Brain pericyte (primary cell): ENCODE measurements at regions not wholly inside any gene's neighbourhood (a gene's known extent, or its start where the extent isn't known, plus 50 kb on each side); places are given as distances from the start of the nearest gene placed in this dataset.
"Not testable (repeated sequence)": the region's sequence is repeated elsewhere in the genome, so short reads cannot be mapped to it uniquely, and the experiment has no call there.

Source experiments
- DNase-seq: peaks from one replicate; pipeline ENCODE4 v3.0.0-alpha.2; 2012; ENCODE audit warnings: low read depth, low spot score

GRCh38 chr1:78247079-78247478 is 201.3 kb downstream of the GIPC2 start:
- DNase-seq: no peak

GRCh38 chr1:78250201-78250600 is 204.4 kb downstream of the GIPC2 start:
- no peak for DNase-seq

DNA sequence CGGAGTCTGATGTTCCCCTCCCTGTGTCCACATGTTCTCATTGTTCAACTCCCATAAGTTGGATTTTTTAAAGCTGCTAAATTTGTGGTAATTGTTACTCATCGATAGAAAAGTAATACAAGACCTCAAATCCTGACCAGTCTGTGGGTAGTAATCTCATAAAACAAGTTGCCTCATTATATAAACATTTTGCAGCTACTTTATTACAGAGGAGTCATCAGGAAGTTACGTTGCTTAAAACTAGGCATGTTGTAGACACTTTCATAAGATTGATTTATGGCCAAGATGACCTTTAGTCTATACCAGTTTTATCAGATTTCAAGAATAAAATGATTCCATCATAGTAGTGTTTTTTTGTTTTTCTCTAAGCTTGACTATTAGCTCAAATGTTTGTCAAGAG is 208.8 kb downstream of the GIPC2 start:
- no peak for DNase-seq

GRCh38 chr1:78255383-78255782 is 209.6 kb downstream of the GIPC2 start:
- DNase-seq: no peak

- DNase-seq: no peak
Observed at GRCh38 chr1:78255846-78256245, 210.1 kb downstream of the GIPC2 start.

- DNase-seq: no peak
Observed at GRCh38 chr1:78263459-78263858, 217.7 kb downstream of the GIPC2 start.

DNA sequence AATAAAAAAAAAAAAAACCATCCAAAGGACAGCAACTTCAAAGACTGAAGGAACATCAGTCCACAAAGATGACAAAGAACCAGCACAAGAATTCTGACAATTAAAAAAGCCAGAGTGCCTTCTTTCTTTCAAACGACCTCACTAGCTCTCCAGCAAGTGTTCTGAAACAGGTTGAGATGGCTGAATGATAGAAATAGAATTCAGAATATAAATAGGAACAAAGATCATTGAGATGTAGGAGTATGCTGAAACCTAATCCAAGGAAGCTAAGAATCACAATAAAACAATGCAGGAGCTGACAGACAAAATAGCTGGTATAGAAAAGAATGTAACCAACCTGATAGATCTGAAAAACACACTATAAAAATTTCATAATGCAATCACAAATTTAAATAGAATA is 218.2 kb downstream of the GIPC2 start:
- DNase-seq: no peak

DNA sequence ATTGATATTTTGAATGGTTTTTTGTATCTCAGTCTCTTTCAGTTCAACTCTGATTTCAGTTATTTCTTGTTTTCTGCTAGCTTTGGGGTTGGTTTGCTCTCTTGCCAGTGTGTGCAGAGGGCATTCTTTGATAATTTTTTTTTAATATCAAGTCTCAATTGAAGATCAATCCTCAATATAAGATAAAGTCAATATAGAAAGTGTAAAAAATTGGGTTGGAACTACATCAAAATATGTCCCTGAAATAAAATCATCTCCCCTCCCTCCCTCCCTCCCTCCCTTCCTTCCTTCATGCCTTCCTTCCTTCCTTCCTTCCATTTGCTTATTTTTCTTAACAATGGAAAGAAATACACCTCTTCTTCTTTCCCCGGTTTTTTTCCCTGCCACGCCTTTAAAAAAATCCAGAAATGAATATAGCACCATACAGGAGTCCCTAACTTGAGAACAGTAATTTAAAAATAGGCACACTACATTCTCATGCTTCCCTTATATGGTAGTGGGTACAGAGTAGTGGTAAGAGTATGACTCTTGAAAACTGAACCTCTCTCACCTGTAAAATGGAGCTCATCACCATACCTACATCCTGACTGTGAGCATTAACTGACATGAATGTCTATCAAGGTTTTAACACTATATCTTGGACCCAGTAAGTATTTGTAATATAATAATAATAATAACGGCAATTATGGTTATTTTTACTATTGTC is 221.9 kb downstream of the GIPC2 start:
- DNase-seq: no peak

DNA sequence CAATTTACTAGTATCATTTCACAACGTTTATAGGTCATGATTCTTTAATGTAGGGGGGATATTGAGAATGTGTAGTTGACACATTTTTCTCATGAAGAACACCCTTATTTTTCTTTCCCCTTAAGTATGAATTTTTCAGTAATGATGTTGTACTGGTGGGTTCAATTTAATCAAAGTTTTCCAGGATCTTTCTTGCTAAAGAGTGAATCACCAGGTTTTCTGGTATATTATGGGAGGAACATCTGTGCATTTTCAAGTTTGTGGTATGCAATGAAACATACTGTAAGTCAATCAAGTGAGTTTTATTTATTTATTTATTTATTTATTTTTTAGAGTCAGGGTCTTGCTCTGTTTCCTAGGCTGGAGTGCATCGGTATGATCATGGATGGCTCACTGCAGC is 221.2 kb upstream of the PTGFR start:
- DNase-seq: no peak

DNA sequence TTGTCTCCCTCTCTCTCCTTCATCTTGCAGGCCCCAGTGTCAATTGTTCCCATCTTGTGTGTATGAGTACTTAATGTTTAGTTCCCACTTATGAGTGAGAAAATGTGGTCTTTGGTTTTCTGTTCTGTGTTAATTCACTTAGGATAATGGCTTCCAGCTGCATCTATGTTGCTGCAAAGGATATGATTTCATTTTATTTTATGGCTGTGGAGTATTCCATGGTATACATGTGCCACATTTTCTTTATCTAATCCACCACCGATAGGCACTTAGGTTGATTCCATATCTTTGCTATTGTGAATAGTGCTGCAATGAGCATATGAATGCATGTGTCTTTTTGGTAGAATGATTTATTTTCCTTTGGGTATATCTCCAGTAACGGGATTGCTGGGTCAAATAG is 219.4 kb upstream of the PTGFR start:
- DNase-seq: not testable (repeated sequence)

GRCh38 chr1:78274814-78275213 is 216.0 kb upstream of the PTGFR start:
- no peak for DNase-seq

DNA sequence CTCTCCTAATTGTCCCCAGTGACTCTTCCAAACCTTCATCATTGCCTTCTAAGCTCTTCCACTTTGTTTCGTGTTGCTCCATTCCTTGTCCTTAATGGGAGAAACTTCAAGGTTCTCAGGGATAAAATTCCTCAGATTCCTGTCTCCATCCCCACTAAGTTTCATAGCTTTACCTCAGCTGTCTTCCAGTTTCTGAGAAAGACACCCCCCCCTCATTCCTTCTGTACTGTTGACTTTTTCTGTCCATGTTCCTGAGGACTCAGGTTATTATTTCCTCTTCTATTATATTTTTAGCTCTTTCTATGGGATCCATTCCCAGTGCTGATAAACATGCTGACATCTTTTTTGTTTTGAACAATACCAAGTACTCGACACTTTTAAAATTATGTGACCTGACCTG is 215.3 kb upstream of the PTGFR start:
- no peak for DNase-seq

DNA sequence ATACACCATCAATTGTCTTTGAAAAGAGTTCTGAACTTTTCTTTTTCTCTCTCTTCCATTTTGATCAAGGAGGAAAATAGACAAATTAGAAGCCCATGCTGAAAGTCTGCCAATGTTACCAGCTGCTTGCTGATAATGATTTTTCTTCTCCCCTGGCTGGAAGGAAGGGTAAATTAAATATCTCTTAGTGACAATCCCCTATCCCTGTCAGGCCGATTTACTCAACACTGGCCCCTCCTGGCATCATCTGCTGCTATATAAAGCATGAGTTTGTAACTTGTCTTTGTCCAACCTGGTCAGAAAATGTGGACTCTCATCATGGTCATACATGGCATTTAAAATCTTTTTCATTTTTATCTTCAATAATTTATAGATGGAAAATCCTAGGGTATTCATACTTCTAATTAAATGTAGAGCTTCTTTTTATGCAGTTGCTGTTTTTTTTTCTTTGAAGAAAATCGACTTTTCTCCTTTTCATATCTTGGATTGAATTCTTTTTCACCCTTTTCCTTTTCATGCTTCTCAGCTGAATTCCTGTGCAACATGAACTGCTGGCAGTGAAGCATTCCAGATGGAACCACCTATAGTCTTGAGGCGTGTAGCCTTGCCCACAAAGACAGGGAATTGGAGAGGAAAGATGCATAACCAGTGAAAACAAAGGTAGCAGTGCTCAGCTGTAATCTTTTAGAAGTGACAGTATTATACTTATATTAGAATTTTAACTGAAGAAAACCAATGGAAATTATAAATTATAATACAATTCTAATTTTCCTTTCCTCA is 214.7 kb upstream of the PTGFR start:
- no peak for DNase-seq

- no peak for DNase-seq
Observed at GRCh38 chr1:78277253-78277652, 213.5 kb upstream of the PTGFR start.

GRCh38 chr1:78279051-78279450 is 211.7 kb upstream of the PTGFR start:
- peak; percentile 16 for DNase-seq

- DNase-seq: no peak
Observed at GRCh38 chr1:78280626-78281025, 210.1 kb upstream of the PTGFR start.

GRCh38 chr1:78281580-78281979 is 209.2 kb upstream of the PTGFR start:
- DNase-seq: no peak

GRCh38 chr1:78283691-78284090 is 207.1 kb upstream of the PTGFR start:
- no peak for DNase-seq

- DNase-seq: no peak
Observed at GRCh38 chr1:78284354-78284753, 206.4 kb upstream of the PTGFR start.

DNA sequence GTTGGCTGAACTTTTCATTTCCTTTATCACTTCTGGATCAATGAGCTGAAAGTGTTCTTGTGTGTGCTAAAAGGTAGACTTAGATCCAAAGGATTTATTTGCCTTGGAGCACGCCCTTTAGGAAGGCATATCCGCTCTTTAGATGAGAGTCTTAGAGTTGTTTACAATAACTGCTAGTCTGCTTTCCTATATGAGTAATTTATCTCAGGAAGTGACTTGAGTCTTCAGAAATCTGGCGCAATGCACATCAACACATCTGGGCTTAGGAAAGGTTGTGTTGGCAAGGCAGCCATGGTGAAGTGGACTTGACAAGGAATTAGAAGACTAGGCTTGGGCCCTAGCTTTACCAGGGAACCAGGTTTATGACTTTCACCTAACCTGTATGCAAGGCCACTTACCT is 204.1 kb upstream of the PTGFR start:
- no peak for DNase-seq

DNA sequence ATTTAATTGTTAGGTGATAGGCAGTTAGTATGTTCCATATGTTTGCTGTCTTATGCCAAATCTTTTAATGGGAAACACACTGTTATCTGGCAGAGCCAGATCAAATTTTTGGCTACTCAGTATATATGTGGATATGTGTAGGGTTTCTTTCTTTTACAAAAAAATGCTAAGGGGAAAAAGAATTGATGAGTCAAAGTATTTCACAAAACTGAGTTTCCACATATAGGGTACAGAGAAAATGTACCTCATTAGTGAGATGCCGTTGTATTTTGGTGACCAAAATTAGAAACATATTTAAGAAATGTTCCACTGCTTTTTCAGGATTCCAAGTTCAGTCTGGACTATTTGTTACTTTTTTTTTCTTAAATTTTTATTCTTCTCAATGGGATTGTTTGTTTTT is 201.2 kb upstream of the PTGFR start:
- DNase-seq: no peak

DNA sequence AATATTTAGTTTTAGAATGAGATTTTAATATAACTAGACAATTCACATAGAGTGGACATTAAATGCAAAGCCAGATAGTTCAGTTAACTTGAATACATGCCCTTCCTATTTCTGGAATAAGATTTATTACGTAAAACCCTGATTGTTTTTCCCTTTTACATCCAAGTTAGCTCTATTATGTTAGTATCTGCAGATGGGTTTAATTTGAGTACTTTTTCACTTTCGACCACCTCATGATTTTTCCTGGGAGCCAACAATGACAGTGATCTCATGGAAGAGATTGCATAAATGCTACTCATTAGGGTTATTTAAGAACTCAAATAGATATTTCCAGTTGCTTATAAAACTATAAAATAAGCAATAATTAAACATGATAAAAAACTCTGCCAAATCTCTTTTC is 199.4 kb upstream of the PTGFR start:
- DNase-seq: no peak

DNA sequence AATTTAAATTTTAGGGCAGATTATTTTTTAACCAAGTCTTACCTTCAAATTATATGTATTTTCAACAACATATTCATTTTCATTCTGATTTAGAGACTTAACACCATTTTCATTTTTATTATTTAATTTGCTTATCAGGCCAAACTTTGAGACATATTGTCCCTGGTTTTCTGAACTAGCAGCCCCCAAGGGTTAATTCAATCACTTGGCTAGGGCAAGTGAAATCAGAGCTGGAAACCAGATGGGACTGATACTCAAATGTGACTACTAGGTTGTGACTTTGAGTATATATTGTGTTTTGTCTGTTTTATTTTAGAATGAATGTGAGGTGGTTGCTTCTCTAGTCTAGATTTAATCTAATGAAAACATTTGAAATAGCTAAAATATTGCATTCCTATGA is 198.9 kb upstream of the PTGFR start:
- DNase-seq: no peak
